ENCODE measurements at regions not wholly inside any gene's neighbourhood (a gene's known extent, or its start where the extent isn't known, plus 50 kb on each side); places are given as distances from the start of the nearest gene placed in this dataset.

- TF ChIP-seq CENPBD1 (CRISPR knock-in tag; IDR thresholded peaks at IDR 0.05; ENCODE audit: borderline replicate concordance, low read depth) (no peak), JUN (CRISPR knock-in tag; IDR thresholded peaks at IDR 0.05) (no peak), DNMT3B (CRISPR knock-in tag; conservative IDR thresholded peaks at IDR 0.05) (no peak), CTCF (CRISPR knock-in tag; IDR thresholded peaks at IDR 0.05) (no peak), MLLT10 (CRISPR knock-in tag; IDR thresholded peaks at IDR 0.05) (no peak), ZNF275 (CRISPR knock-in tag; IDR thresholded peaks at IDR 0.05; ENCODE audit: borderline replicate concordance) (no peak), CAMTA2 (CRISPR knock-in tag; IDR thresholded peaks at IDR 0.05; ENCODE audit: borderline replicate concordance) (no peak)
Measured at GRCh38 chr3:190716211-190716610, 146.3 kb downstream of the GMNC start.

All from HepG2 (cell line).